Ovary (tissue), 3 donors: ENCODE measurements at regions not wholly inside any gene's neighbourhood (a gene's known extent, or its start where the extent isn't known, plus 50 kb on each side); places are given as distances from the start of the nearest gene placed in this dataset.

Experiments used
- EP300 ChIP-seq: sonication (generic); formaldehyde crosslinking; IDR thresholded peaks from one replicate; pipeline ENCODE4 v1.6.1; 2017; ENCODE audit warnings: antibody characterized with exemption
- TF ChIP-seq, protein P1 (sequence below), 3 donors: fragments of 450-650 bp in 2 of 3; fragments of 200-600 bp in 1 of 3; IDR thresholded peaks; one replicate each; pipeline versions ENCODE4 v1.5.1 to v1.8.0; 2016 to 2022; ENCODE audit warnings: antibody characterized with exemption in 3 of 3, mild to moderate bottlenecking in 1 of 3
- donor health status: DM: no; HTN: no; CAD: no.

DNA sequence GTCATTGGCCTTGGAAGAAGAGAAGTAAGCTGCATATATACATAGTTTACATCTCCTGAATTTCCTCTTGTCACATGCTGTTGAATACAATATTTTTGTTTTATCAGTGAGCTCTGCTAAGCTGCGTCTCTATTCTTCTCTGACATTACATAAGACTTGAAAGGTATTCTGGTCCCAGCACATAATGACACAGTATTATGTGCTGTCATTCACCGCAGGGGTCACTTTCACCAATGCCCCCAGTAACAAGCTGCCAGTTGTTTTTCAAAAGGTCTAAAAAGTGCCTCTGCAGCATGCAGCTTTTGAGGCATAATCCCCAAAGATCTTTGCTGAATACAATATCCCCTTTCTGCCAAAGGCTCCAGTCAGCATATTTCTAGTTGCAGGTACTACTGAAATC, 349.0 kb upstream of the FAM174A start:
- TF ChIP-seq EP300 = no peak
- TF ChIP-seq, protein P1, sequence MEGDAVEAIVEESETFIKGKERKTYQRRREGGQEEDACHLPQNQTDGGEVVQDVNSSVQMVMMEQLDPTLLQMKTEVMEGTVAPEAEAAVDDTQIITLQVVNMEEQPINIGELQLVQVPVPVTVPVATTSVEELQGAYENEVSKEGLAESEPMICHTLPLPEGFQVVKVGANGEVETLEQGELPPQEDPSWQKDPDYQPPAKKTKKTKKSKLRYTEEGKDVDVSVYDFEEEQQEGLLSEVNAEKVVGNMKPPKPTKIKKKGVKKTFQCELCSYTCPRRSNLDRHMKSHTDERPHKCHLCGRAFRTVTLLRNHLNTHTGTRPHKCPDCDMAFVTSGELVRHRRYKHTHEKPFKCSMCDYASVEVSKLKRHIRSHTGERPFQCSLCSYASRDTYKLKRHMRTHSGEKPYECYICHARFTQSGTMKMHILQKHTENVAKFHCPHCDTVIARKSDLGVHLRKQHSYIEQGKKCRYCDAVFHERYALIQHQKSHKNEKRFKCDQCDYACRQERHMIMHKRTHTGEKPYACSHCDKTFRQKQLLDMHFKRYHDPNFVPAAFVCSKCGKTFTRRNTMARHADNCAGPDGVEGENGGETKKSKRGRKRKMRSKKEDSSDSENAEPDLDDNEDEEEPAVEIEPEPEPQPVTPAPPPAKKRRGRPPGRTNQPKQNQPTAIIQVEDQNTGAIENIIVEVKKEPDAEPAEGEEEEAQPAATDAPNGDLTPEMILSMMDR (IDR thresholded peaks at IDR 0.05) = no peak
